ENCODE measurements at regions not wholly inside any gene's neighbourhood (a gene's known extent, or its start where the extent isn't known, plus 50 kb on each side); places are given as distances from the start of the nearest gene placed in this dataset.
"Not testable (repeated sequence)": the region's sequence is repeated elsewhere in the genome, so short reads cannot be mapped to it uniquely, and the experiment has no call there.

DNA sequence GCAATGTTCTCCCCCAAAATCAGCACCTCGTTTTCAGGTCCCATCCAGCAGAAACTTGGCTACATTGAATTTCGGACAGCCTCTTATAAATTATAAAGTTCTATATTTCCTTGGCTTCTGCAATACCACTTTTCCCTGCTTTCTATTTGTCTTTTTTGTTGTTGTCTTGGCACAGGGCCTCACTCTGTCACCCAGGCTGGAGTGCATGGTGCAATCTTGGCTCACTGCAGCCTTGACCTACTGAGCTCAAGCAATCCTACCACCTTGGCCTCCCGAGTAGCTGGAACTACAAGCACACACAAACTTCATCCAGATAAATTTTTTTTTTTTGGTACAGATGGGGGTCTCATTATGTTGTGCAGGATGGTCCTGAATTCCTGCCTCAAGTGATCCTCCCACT lies 55.3 kb upstream of the HECW1 start:
- Histone ChIP-seq H3K9me3 (no peaks in the 10 kb centered on the region), H3K27ac (no peak overlapping the region), H3K4me3 (no peak overlapping the region), H3K27me3 (no peaks in the 10 kb centered on the region), H3K36me3 (no peaks in the 10 kb centered on the region), H3K4me1 (no peaks in the 10 kb centered on the region)
- intact Hi-C loops (cut with DNase I; ENCODE audit: low total_unique reads), result no loop called here
- no peak for DNase-seq (ENCODE audit: low spot score in 2 of 2)
- TF ChIP-seq POLR2A (IDR thresholded peaks at IDR 0.05), result no peak
- TF ChIP-seq, protein P1, sequence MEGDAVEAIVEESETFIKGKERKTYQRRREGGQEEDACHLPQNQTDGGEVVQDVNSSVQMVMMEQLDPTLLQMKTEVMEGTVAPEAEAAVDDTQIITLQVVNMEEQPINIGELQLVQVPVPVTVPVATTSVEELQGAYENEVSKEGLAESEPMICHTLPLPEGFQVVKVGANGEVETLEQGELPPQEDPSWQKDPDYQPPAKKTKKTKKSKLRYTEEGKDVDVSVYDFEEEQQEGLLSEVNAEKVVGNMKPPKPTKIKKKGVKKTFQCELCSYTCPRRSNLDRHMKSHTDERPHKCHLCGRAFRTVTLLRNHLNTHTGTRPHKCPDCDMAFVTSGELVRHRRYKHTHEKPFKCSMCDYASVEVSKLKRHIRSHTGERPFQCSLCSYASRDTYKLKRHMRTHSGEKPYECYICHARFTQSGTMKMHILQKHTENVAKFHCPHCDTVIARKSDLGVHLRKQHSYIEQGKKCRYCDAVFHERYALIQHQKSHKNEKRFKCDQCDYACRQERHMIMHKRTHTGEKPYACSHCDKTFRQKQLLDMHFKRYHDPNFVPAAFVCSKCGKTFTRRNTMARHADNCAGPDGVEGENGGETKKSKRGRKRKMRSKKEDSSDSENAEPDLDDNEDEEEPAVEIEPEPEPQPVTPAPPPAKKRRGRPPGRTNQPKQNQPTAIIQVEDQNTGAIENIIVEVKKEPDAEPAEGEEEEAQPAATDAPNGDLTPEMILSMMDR (IDR thresholded peaks at IDR 0.05), result no peak
- TF ChIP-seq POLR2AphosphoS5 (IDR thresholded peaks at IDR 0.05), result no peak

DNA sequence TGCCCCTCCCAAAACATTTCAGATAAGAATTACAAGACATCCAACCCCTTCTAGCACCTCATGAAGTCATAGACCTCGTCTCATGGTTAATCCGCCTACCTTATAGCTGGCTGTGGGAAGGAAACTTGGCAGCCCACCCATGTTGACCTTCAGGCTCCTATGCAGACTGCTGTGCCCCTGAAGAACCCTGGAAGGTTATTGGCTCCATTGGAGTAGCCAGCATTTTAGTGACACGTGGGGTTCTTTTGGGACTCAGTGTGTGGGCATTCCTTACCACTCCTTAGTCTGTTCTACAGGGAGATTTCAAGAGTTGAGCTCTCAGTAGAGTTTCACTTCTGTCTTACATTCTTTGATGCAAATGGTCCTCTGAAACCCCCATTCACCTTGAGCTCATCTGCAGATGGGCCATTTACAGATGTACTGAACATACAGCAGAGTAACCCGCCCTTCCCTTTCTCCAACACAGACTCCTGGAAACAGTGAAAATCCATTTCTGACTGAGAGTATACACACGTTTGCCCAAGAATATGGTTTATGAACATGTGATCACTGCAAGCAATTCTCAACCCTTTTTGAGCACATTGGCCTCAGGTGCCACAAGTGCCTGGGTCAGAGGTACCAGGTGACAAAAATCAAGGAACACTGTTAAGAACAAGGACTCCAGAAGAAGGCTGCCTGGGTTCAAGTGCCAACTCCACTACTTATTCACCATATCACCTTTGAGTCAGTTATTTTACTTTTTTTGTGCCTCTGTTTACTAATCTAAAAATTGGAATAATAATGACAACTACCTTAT lies 54.0 kb upstream of the HECW1 start:
- Histone ChIP-seq H3K4me1 (no peaks in the 10 kb centered on the region), H3K36me3 (no peaks in the 10 kb centered on the region), H3K27ac (no peak overlapping the region), H3K27me3 (no peaks in the 10 kb centered on the region), H3K4me3 (peak overlapping the region in 1 of 3 donors; percentile 24), H3K9me3 (no peaks in the 10 kb centered on the region)
- intact Hi-C loops (cut with DNase I; ENCODE audit: low total_unique reads), result no loop called here
- no peak for DNase-seq (ENCODE audit: low spot score in 2 of 2)
- TF ChIP-seq POLR2AphosphoS5 (IDR thresholded peaks at IDR 0.05) (no peak), POLR2A (IDR thresholded peaks at IDR 0.05) (no peak)
- TF ChIP-seq, protein P1 (IDR thresholded peaks at IDR 0.05), result no peak

DNA sequence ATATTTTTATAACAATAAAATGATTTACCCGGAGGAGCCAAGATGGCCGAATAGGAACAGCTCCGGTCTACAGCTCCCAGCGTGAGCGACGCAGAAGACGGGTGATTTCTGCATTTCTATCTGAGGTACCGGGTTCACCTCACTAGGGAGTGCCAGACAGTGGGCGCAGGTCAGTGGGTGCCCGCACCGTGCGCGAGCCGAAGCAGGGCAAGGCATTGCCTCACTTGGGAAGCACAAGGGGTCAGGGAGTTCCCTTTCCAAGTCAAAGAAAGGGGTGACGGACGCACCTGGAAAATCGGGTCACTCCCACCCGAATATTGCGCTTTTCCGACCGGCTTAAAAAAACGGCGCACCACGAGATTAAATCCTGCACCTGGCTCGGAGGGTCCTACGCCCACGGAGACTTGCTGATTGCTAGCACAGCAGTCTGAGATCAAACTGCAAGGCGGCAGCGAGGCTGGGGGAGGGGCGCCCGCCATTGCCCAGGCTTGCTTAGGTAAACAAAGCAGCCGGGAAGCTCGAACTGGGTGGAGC lies 53.3 kb upstream of the HECW1 start:
- H3K9me3 ChIP-seq; H3K27ac ChIP-seq; H3K36me3 ChIP-seq; DNase-seq (ENCODE audit: low spot score in 2 of 2); intact Hi-C loops (cut with DNase I; ENCODE audit: low total_unique reads); H3K4me1 ChIP-seq; H3K27me3 ChIP-seq: not testable (repeated sequence)
- peak overlapping the region in 1 of 3 donors; percentile 24 for H3K4me3 ChIP-seq
